Left lung (tissue), 4 donors: ENCODE measurements at regions not wholly inside any gene's neighbourhood (a gene's known extent, or its start where the extent isn't known, plus 50 kb on each side); places are given as distances from the start of the nearest gene placed in this dataset.

Source experiments
- ATAC-seq: fragments of 200-7000 bp; cut with Tn5 transposase; one replicate; pipeline ENCODE4 v1.9.1; 2020; ENCODE audit warnings: moderate library complexity
- DNase-seq, 4 donors: peaks; one replicate each; pipeline ENCODE4 v3.0.0-alpha.2; 2013 to 2020
- H3K27ac ChIP-seq, 2 donors: fragments of 200-600 bp; sonication (generic) in 1 of 2; one replicate each; pipeline versions ENCODE4 v1.5.0 to v1.8.0; 2020 to 2021
- H3K27me3 ChIP-seq, 2 donors: fragments of 200-600 bp; sonication (generic) in 1 of 2; one replicate each; pipeline versions ENCODE4 v1.5.0 to v1.8.0; 2020 to 2021
- H3K36me3 ChIP-seq, 2 donors: fragments of 200-600 bp; sonication (generic) in 1 of 2; one replicate each; pipeline versions ENCODE4 v1.5.0 to v1.8.0; 2020 to 2021
- H3K4me1 ChIP-seq, 2 donors: fragments of 200-600 bp; one replicate each; pipeline ENCODE4 v1.8.0; 2021
- H3K4me3 ChIP-seq, 2 donors: fragments of 200-600 bp; sonication (generic) in 1 of 2; one replicate each; pipeline versions ENCODE4 v1.5.0 to v1.8.0; 2020 to 2021; ENCODE audit warnings: mild to moderate bottlenecking in 1 of 2
- H3K9me3 ChIP-seq, 2 donors: fragments of 200-600 bp; sonication (generic) in 1 of 2; one replicate each; pipeline versions ENCODE4 v1.5.0 to v1.8.0; 2020 to 2021
- intact Hi-C, 2 donors: fragments of 100-400 bp; cut with DNase I; formaldehyde crosslinking; loops; one replicate each; pipeline versions ENCODE4 v1.11.2 to v1.14.2; 2022
- TF ChIP-seq, protein P1 (sequence below), 2 donors: fragments of 200-600 bp; sonication (generic) in 1 of 2; IDR thresholded peaks; one replicate each; pipeline versions ENCODE4 v1.5.0 to v1.8.0; 2021; ENCODE audit warnings: antibody characterized with exemption in 2 of 2
- donor health status: DM: no; HTN: yes; CAD: no.
- donor health status: DM: no; HTN: no; CAD: no.

DNA sequence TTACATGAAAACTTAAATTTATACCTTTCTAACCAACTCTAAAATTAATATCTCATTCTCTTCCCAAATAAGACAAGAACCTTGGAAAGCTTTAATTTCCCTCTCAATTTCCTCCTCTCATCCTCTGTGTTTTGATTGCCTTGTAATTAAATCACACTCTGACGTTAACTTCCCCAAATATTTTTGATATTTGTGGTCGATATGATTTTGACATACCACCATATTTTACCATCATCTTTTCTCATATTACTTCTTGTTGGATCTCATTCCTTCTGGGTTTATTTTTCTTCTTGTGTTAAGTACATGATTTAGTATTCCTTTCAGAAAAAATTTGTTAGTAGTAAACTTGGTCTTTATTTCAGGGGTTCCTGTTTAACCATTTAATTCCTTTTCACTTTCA, 69.6 kb downstream of the RDH14 start:
- Histone ChIP-seq H3K4me3 (no peak overlapping the region), H3K27me3 (no peaks in the 10 kb centered on the region), H3K4me1 (no peaks in the 10 kb centered on the region), H3K9me3 (no peaks in the 10 kb centered on the region), H3K27ac (no peak overlapping the region), H3K36me3 (no peaks in the 10 kb centered on the region)
- no peak for DNase-seq
- intact Hi-C loops: no loop called here
- no peak for ATAC-seq
- TF ChIP-seq, protein P1, sequence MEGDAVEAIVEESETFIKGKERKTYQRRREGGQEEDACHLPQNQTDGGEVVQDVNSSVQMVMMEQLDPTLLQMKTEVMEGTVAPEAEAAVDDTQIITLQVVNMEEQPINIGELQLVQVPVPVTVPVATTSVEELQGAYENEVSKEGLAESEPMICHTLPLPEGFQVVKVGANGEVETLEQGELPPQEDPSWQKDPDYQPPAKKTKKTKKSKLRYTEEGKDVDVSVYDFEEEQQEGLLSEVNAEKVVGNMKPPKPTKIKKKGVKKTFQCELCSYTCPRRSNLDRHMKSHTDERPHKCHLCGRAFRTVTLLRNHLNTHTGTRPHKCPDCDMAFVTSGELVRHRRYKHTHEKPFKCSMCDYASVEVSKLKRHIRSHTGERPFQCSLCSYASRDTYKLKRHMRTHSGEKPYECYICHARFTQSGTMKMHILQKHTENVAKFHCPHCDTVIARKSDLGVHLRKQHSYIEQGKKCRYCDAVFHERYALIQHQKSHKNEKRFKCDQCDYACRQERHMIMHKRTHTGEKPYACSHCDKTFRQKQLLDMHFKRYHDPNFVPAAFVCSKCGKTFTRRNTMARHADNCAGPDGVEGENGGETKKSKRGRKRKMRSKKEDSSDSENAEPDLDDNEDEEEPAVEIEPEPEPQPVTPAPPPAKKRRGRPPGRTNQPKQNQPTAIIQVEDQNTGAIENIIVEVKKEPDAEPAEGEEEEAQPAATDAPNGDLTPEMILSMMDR (IDR thresholded peaks at IDR 0.05): no peak

DNA sequence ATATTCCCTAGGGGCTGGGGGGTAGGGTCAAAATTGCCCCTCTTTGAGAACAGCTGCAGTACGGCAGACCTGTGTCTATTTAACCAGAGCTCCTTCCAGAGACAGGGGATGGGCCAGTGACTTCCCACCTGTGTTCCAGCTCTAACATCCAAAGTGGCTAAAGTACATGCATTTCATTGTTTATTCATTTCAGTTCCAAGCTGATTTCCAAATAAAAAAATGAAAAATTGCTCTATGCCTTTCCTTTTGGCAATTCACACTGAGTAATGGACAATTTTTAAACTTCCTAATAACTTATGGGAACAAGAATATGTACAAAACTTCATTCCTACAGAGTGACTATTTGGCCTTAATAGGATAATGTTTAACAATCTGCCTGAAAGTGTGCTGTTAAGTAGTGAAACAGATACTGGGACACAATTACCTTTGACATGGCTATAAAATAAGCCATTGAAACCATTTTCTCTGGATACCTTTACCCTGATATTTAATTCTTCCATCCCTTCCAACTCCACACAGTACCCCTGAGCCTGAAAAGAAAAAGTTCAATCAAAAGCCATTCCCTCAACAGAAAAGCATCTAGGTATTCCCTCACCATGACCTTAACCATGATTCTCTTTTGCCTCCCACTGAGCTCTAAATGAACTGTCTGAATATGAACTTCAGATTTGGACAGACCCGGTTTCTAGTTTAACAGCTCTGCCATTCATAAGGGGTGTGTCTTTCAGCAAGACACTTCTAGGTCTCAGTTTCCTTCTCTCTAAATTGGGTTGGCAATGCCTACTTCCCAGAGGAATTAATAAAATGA, 73.1 kb downstream of the RDH14 start:
- Histone ChIP-seq H3K4me1 (no peaks in the 10 kb centered on the region), H3K27me3 (no peaks in the 10 kb centered on the region), H3K36me3 (no peaks in the 10 kb centered on the region), H3K9me3 (no peaks in the 10 kb centered on the region), H3K27ac (no peak overlapping the region), H3K4me3 (no peak overlapping the region)
- no peak for ATAC-seq
- intact Hi-C loops: no loop called here
- TF ChIP-seq, protein P1 (IDR thresholded peaks at IDR 0.05): no peak
- no peak for DNase-seq

DNA sequence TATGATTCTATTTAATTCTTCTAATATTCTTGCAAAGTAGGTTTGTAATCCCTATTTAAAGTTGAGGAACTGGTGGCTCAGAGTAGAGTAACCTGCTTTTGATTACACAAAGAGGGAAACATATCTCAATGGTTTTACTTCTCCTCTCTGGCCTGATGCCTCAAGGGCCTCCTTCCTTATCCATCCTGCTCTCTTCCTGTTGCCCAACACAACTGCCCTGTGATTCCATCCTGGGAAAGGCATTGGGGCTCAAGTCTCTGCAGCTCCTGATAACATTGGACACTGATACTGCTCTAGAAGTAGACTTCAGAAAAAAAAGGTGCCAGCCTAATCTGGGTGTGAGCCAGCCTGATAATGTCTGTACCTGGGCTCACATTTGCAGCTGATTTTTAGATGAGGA, 75.8 kb downstream of the RDH14 start:
- TF ChIP-seq, protein P1 (IDR thresholded peaks at IDR 0.05): no peak
- DNase-seq (no peak), ATAC-seq (no peak)
- Histone ChIP-seq H3K9me3 (no peaks in the 10 kb centered on the region), H3K27me3 (no peaks in the 10 kb centered on the region), H3K27ac (no peak overlapping the region), H3K4me3 (no peak overlapping the region), H3K4me1 (no peaks in the 10 kb centered on the region), H3K36me3 (no peaks in the 10 kb centered on the region)
- intact Hi-C loops: no loop called here

DNA sequence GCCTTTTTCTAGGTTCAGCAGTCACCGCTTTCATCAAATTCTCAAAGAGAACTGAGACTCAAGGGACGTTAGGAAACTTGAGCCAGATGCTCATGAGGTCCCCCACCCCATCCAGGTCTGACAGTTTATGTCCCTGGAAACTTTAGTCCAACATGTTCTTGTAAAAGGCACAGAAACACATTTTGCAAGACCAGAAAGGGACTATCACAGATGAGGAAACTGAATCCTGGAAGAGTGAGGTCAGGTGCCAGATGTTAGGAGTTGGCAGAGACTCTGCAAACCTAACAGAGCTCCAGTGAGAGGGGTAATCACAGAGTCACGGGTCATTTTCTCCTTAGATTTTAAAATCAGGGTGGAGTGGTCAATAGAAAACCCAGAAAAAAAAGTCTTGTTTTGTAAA, 76.6 kb downstream of the RDH14 start:
- ATAC-seq: no peak
- H3K27ac ChIP-seq: no peak overlapping the region

DNA sequence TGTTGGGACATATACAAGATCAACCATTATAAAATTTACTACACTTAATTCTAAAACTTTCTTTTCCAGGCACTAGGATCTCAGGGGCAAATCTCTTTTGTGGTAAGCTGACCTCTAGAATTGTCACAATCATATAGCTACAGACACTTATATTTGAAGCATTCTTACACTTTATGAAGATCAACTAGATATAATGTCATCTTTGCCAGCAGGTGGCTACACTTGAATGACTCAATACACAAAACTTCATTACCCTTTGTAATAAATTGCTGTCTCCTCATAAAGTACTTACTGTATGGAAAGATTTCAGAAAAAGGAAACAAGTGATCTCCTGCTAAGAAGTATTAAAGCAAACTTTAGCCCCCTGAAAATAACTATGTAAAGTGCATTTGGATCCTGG, 77.8 kb downstream of the RDH14 start:
- Histone ChIP-seq H3K27me3 (no peaks in the 10 kb centered on the region), H3K4me3 (no peak overlapping the region), H3K27ac (no peak overlapping the region), H3K4me1 (no peaks in the 10 kb centered on the region), H3K9me3 (no peaks in the 10 kb centered on the region), H3K36me3 (no peaks in the 10 kb centered on the region)
- DNase-seq: no peak
- intact Hi-C loops: no loop called here
- TF ChIP-seq, protein P1 (IDR thresholded peaks at IDR 0.05): no peak
- no peak for ATAC-seq

More for the DNA sequence above, 76.6 kb downstream of the RDH14 start:
- Histone ChIP-seq H3K9me3 (no peaks in the 10 kb centered on the region), H3K36me3 (no peaks in the 10 kb centered on the region), H3K4me1 (no peaks in the 10 kb centered on the region), H3K27me3 (no peaks in the 10 kb centered on the region), H3K4me3 (no peak overlapping the region)
- TF ChIP-seq, protein P1 (IDR thresholded peaks at IDR 0.05): no peak
- intact Hi-C loops: no loop called here
- DNase-seq: no peak
